Activated CD8-positive, alpha-beta memory T cell treated with anti-CD3 and anti-CD28 coated beads for 36 hours (primary cell): ENCODE measurements at regions not wholly inside any gene's neighbourhood (a gene's known extent, or its start where the extent isn't known, plus 50 kb on each side); places are given as distances from the start of the nearest gene placed in this dataset.

Experiments
- CTCF ChIA-PET: fragments of 350-600 bp; sonication (Branson Sonifier 250); formaldehyde crosslinking; loops from one replicate; lab custom pipeline; 2021; ENCODE audit warnings: antibody characterized with exemption; lab: Charles Lee
- POLR2A ChIA-PET: fragments of 350-600 bp; sonication (Branson Sonifier 250); formaldehyde crosslinking; loops from one replicate; lab custom pipeline; 2021; ENCODE audit warnings: antibody characterized with exemption; lab: Charles Lee

- ChIA-PET POLR2A (no interaction called here), CTCF (no interaction called here)
These were observed 315.2 kb upstream of the CDH6 start for GRCh38 chr5:30878296-30878695.

GRCh38 chr5:30874241-30875034, 319.0 kb upstream of the CDH6 start:
- ChIA-PET POLR2A (no interaction called here), CTCF (no interaction called here)

GRCh38 chr5:30871196-30871595, 322.3 kb upstream of the CDH6 start:
- CTCF ChIA-PET = no interaction called here
- POLR2A ChIA-PET = no interaction called here

- CTCF ChIA-PET = no interaction called here
- POLR2A ChIA-PET = no interaction called here
These were observed 325.8 kb upstream of the CDH6 start for GRCh38 chr5:30867711-30868110.

DNA sequence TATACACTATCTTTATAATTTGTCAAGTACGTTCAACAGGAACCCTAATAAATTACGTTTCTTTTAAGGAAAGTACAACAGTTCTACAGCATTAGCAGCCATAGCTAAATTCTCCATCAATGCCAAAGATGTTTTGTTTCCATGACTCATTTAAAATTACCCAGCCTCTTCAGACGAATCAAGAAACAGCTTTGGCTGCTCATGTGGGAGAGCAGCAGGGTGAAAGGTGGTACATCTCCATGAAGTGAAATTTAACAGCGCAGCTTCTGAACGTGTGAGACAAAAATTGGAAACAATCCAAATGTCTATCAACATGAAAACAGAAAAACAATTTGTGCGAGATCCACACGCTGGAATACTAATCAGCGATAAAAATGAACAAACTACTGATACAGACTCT, 327.3 kb upstream of the CDH6 start:
- POLR2A ChIA-PET = no interaction called here

GRCh38 chr5:30856242-30856641, 337.2 kb upstream of the CDH6 start:
- ChIA-PET POLR2A (no interaction called here), CTCF (no interaction called here)

More for the DNA sequence above, 327.3 kb upstream of the CDH6 start:
- CTCF ChIA-PET = no interaction called here

GRCh38 chr5:30853158-30853557, 340.3 kb upstream of the CDH6 start:
- ChIA-PET CTCF (no interaction called here), POLR2A (no interaction called here)

DNA sequence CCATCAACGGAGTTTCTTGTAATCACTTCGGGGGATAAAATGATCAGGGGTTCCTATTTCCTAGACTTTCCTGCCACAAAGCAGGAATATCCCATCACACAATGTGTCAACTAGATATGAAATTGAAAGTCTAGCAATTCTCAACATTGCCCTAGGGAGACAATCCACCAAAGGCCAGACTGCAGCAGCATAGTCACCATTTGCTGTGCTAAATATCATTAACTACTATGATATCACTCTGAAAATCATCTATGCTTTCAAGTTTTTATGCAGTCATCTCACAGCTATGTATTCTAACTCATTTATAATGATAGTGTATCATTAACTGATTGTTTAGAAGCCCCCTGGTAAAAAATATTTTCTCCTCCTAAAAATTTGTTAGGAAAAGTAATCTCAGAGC, 342.6 kb upstream of the CDH6 start:
- POLR2A ChIA-PET = no interaction called here
- CTCF ChIA-PET = no interaction called here

DNA sequence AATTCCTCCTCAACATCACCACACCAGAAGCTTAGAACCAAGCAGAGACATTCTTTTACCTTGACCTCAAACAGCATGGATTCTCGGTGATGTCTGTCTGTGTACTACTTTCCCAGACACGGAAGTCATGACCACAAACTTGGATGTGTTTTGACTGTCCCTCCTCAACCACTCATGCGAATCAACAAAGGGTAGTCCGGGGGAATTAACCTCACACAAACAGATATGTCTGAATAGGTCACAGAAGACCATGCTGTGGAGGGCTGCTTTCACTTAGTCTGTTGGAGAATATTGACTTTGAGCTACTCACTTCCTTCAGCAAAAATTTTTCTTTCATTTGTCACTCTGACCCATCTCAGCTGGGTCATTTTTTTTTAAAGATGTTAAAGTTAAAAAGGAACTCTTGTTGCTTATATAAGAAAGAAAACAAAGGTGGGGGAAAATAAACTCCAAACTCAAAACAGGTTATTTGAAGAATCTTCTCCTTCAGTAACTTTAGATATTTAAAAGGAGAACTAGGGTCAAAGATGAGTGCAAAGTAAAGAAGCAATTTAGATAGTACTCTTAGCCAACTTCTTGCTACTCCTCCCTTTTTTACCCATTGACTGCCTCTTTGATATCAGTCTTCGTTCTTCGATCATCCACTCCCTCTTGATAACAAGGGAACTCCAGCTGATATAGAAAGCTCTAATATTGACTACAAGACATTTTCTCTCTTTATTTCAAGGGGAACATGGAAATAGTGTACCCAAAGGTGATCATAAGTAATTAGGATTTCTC, 343.4 kb upstream of the CDH6 start:
- CTCF ChIA-PET = no interaction called here
- POLR2A ChIA-PET = no interaction called here

- POLR2A ChIA-PET = no interaction called here
- CTCF ChIA-PET = no interaction called here
These were observed 347.3 kb upstream of the CDH6 start for GRCh38 chr5:30846171-30846570.

DNA sequence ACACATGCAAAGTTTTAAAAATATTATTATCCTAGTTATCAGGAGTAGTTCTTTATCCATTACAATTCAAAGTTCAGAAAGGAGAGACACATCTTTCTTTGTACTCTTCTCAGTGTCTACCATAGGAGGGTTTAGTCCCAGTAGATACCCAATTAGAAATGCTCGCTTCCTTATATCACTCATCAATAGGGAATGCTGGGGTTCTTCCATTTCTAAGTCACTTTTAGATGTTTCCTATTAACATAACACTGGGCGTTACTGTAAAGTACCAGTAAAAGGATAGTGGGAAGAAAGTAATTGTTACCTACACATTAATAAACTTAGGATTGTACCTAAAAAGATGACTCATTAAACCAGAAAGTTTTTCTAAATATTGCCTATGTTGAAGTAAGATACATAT, 348.3 kb upstream of the CDH6 start:
- CTCF ChIA-PET = no interaction called here
- POLR2A ChIA-PET = no interaction called here

DNA sequence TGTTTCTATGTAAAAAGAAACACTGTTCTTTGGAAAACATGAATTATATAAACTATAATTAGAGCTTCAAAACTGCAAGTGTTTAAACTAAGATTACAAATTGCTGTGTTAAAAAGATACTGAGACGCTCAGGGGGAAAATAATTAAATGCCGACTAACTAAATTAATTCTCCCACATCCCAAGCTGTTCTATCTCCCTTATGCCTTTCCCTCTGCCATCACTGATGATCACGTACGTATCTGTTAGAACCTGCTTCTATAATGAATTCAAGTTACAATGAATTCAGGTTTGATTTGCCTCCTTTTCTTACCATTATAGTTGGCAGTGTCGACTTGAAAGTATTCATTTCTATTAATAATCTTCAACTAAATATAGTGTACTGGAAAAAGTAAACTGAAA, 349.9 kb upstream of the CDH6 start:
- POLR2A ChIA-PET = no interaction called here

GRCh38 chr5:30839956-30840355, 353.5 kb upstream of the CDH6 start:
- POLR2A ChIA-PET = no interaction called here
- CTCF ChIA-PET = no interaction called here

More for the DNA sequence above, 349.9 kb upstream of the CDH6 start:
- CTCF ChIA-PET = no interaction called here

DNA sequence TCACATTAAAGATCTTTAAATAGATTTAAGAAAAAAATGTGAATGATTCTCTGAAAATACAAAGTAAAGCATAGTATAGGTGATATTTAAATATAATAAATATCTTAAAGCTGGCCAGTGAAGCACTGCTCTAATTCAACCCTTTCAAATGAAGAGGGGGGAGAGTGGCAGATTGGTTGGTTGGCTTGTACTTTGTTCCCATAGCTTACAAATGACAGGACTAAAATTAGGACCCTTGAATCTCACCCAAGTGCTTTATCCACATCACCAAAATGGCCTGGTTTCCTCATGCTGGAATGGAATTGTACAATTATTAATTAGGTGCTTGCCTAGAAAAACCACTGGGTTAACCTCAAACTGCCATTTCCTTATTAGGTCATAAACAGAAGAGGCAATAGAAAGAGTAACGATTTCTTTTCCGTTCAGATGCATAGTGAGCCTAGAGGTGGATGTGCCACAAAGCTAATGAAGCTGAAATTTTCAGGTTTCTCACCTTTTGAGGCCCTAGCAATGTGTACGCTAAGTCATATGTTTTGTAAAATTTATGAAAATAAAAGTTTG, 354.5 kb upstream of the CDH6 start:
- POLR2A ChIA-PET = no interaction called here

GRCh38 chr5:30832519-30832918, 361.0 kb upstream of the CDH6 start:
- POLR2A ChIA-PET = no interaction called here
- CTCF ChIA-PET = no interaction called here

More for the DNA sequence above, 354.5 kb upstream of the CDH6 start:
- CTCF ChIA-PET = no interaction called here

- CTCF ChIA-PET = no interaction called here
- POLR2A ChIA-PET = no interaction called here
These were observed 361.9 kb upstream of the CDH6 start for GRCh38 chr5:30831605-30832004.

- ChIA-PET POLR2A (no interaction called here), CTCF (no interaction called here)
These were observed 362.4 kb upstream of the CDH6 start for GRCh38 chr5:30831123-30831522.

GRCh38 chr5:30811298-30811697, 382.2 kb upstream of the CDH6 start:
- POLR2A ChIA-PET = no interaction called here
- CTCF ChIA-PET = no interaction called here

DNA sequence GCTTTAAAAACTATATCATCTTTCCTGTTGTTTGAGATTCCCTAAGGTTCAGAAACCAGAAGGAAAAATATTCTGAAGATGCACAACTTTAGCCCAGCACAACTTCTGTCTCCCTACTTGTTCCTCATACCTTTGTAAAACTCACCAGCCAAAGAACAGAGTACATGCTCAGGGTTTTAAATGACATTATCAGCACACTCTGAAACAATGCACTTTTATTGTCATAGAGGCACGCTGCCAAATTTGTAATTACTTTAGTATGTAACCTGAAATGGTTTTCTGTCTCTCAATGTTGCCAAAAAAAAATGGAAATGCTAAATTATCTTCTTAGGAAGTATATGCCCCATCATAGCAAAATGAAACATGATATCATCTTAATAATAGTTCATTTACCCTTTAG, 383.6 kb upstream of the CDH6 start:
- ChIA-PET POLR2A (no interaction called here), CTCF (no interaction called here)

- ChIA-PET POLR2A (no interaction called here), CTCF (no interaction called here)
These were observed 384.5 kb upstream of the CDH6 start for GRCh38 chr5:30808996-30809395.
